MM.1S (cell line): ENCODE measurements at regions not wholly inside any gene's neighbourhood (a gene's known extent, or its start where the extent isn't known, plus 50 kb on each side); places are given as distances from the start of the nearest gene placed in this dataset.

Experiments used
- DNase-seq: peaks from one replicate; pipeline ENCODE4 v3.0.0-alpha.2; 2015
- H2AFZ ChIP-seq: fragments of 300-600 bp; sonication (generic); 2 replicates; pipeline ENCODE4 v1.6.0; 2016; ENCODE audit warnings: antibody characterized with exemption, low read length
- H3F3A ChIP-seq: fragments of 300-600 bp; sonication (generic); 2 replicates; pipeline ENCODE4 v1.6.1; 2016; ENCODE audit warnings: mild to moderate bottlenecking, antibody characterized with exemption, low read length, moderate library complexity, mixed read lengths; ENCODE audit not compliant: insufficient read depth
- H3K27ac ChIP-seq: fragments of 300-600 bp; sonication (generic); 2 replicates; pipeline ENCODE4 v1.5.1; 2016; ENCODE audit warnings: mild to moderate bottlenecking, low read length
- H3K27me3 ChIP-seq: fragments of 300-600 bp; sonication (generic); replicated peaks from 2 replicates; pipeline ENCODE4 v1.6.0; 2016; ENCODE audit warnings: low read length; ENCODE audit not compliant: insufficient read depth
- H3K36me3 ChIP-seq: fragments of 300-600 bp; sonication (generic); replicated peaks from 2 replicates; pipeline ENCODE4 v1.6.1; 2016; ENCODE audit warnings: mild to moderate bottlenecking, low read length, mixed read lengths; ENCODE audit not compliant: insufficient read depth
- H3K4me1 ChIP-seq: fragments of 300-600 bp; sonication (generic); 2 replicates; pipeline ENCODE4 v1.6.1; 2016; ENCODE audit warnings: low read length, mixed read lengths
- H3K4me2 ChIP-seq: fragments of 300-600 bp; sonication (generic); 2 replicates; pipeline ENCODE4 v1.6.0; 2016; ENCODE audit warnings: low read depth, low read length
- H3K4me3 ChIP-seq: fragments of 300-600 bp; sonication (generic); 2 replicates; pipeline ENCODE4 v1.5.1; 2016; ENCODE audit warnings: low read length, mixed read lengths
- H3K79me2 ChIP-seq: fragments of 300-600 bp; sonication (generic); 2 replicates; pipeline ENCODE4 v1.6.1; 2016; ENCODE audit warnings: mixed run types, low read length, mixed read lengths
- H3K9ac ChIP-seq: fragments of 300-600 bp; sonication (generic); 2 replicates; pipeline ENCODE4 v1.6.1; 2016; ENCODE audit warnings: low read length, mixed read lengths
- H3K9me2 ChIP-seq: fragments of 300-600 bp; sonication (generic); replicated peaks from 2 replicates; pipeline ENCODE4 v1.6.1; 2016; ENCODE audit warnings: mild to moderate bottlenecking, low read length, mixed read lengths; ENCODE audit not compliant: insufficient read depth
- H3K9me3 ChIP-seq: fragments of 300-600 bp; sonication (generic); replicated peaks from 2 replicates; pipeline ENCODE4 v1.6.1; 2016; ENCODE audit warnings: mild to moderate bottlenecking, low read length, mixed read lengths; ENCODE audit not compliant: insufficient read depth
- H4K20me1 ChIP-seq: fragments of 300-600 bp; sonication (generic); 2 replicates; pipeline ENCODE4 v1.6.1; 2016; ENCODE audit warnings: mild to moderate bottlenecking, low read length, moderate library complexity, mixed read lengths; ENCODE audit not compliant: insufficient read depth
- EZH2 ChIP-seq: fragments of 300-600 bp; sonication (generic); optimal IDR thresholded peaks from 2 replicates; pipeline ENCODE3; 2017; ENCODE audit warnings: low read depth, mild to moderate bottlenecking, antibody characterized with exemption, low read length, mixed read lengths
- EZH2phosphoT487 ChIP-seq: fragments of 300-600 bp; sonication (generic); IDR thresholded peaks from 2 replicates; pipeline ENCODE4 v1.6.1; 2018; ENCODE audit warnings: antibody characterized with exemption, low read length
- TF ChIP-seq, protein P1 (sequence below): fragments of 300-600 bp; sonication (generic); IDR thresholded peaks from 2 replicates; pipeline ENCODE4 v1.5.1; 2016; ENCODE audit warnings: antibody characterized with exemption, low read length, mixed read lengths

DNA sequence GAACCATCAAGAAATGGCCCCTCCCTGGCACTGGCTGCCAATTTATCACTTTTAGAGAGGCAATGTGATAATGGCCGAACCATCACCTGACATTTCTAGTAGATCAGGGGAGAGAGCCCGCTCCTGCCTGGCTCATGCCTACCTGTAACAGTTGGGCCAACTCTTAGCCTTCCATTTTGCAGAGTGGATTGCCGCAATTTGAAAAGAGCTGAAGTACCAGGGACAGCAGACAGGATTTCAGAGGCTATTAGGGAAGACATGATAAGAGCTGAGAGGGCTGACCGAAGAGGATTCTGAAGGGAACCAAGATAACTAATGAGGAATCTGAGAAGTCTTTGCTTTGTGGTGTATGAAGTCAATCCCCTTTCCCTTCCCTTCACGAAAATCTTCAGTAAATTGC lies 121.2 kb upstream of the ANKRD28 start:
- H3K79me2 ChIP-seq, result no peaks in the 10 kb centered on the region
- H3K4me2 ChIP-seq, result no peak overlapping the region
- no peaks in the 10 kb centered on the region for H3K4me1 ChIP-seq
- H3K9me2 ChIP-seq, result no peaks in the 10 kb centered on the region
- no peaks in the 10 kb centered on the region for H4K20me1 ChIP-seq
- no peaks in the 10 kb centered on the region for H3F3A ChIP-seq
- H3K27ac ChIP-seq, result no peak overlapping the region
- no peaks in the 10 kb centered on the region for H3K27me3 ChIP-seq
- TF ChIP-seq, protein P1, sequence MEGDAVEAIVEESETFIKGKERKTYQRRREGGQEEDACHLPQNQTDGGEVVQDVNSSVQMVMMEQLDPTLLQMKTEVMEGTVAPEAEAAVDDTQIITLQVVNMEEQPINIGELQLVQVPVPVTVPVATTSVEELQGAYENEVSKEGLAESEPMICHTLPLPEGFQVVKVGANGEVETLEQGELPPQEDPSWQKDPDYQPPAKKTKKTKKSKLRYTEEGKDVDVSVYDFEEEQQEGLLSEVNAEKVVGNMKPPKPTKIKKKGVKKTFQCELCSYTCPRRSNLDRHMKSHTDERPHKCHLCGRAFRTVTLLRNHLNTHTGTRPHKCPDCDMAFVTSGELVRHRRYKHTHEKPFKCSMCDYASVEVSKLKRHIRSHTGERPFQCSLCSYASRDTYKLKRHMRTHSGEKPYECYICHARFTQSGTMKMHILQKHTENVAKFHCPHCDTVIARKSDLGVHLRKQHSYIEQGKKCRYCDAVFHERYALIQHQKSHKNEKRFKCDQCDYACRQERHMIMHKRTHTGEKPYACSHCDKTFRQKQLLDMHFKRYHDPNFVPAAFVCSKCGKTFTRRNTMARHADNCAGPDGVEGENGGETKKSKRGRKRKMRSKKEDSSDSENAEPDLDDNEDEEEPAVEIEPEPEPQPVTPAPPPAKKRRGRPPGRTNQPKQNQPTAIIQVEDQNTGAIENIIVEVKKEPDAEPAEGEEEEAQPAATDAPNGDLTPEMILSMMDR, result no peak
- TF ChIP-seq EZH2, result no peak
- TF ChIP-seq EZH2phosphoT487, result no peak
- H3K4me3 ChIP-seq, result no peak overlapping the region
- no peak overlapping the region for H2AFZ ChIP-seq
- no peaks in the 10 kb centered on the region for H3K36me3 ChIP-seq
- no peaks in the 10 kb centered on the region for H3K9me3 ChIP-seq
- no peak overlapping the region for H3K9ac ChIP-seq
- no peak for DNase-seq

DNA sequence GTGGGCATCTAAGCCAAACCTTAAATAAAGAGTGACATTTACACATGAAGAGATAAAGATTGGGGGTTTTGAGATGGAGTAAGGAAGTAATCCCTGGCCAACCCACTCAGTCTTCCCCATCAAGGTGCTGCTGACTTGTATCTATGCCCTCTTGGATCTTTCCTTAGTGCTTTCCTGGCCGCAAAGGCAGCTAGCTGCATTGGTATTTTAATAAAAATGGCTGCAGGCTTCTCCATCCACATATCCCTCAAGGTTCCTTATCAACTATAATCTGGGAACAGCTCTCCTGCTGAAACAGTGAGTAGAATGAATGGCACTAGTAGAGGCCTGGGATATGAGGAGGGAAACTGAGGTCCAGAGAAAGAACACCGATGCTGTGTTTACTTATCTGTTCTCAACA lies 122.2 kb upstream of the ANKRD28 start:
- no peak overlapping the region for H3K4me3 ChIP-seq
- no peaks in the 10 kb centered on the region for H4K20me1 ChIP-seq
- H3K9me2 ChIP-seq, result no peaks in the 10 kb centered on the region
- no peaks in the 10 kb centered on the region for H3K79me2 ChIP-seq
- DNase-seq, result no peak
- H3K36me3 ChIP-seq, result no peaks in the 10 kb centered on the region
- H3K9ac ChIP-seq, result no peak overlapping the region
- no peaks in the 10 kb centered on the region for H3K9me3 ChIP-seq
- H3K4me1 ChIP-seq, result no peaks in the 10 kb centered on the region
- TF ChIP-seq EZH2phosphoT487 (no peak), EZH2 (no peak)
- TF ChIP-seq, protein P1, result no peak
- no peak overlapping the region for H3K27ac ChIP-seq
- H3F3A ChIP-seq, result no peaks in the 10 kb centered on the region
- H3K4me2 ChIP-seq, result no peak overlapping the region
- H2AFZ ChIP-seq, result no peak overlapping the region
- H3K27me3 ChIP-seq, result no peaks in the 10 kb centered on the region

DNA sequence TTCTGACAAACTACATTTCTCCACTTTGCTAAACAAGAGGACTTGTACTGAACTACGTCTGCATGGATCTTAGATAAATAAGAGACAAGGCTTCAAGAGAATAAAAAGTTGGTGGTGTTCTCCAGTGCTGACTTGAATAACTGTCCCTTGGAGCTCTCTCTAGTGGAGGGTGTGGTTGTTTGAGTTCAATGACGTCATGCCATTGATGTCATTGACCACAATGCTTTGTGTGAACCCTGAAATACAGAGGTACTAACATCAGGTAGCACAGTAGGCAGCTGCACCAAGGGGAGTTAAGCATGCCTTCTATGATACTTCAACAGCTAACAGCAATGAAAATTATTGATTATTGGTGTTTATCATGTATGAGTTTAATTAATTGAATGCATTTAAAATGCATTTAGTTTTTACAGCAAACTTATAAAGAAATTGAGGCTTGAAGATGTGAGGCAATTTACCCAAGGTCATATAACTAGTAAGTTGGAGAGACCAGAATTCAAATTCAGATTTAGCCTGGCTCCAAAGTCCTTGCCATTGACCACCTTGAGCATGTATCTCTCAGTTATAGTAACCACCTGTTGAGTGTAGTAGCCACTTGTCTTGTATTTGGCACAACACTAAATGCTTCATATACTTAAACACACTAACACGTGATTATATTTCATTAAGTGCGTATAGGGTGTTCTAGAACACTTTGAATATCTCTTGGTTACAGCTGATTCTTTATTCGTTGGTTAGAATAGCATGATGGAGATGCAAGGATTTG lies 126.0 kb upstream of the ANKRD28 start:
- Histone ChIP-seq H3K9ac (no peak overlapping the region), H3F3A (no peaks in the 10 kb centered on the region), H3K79me2 (no peaks in the 10 kb centered on the region), H3K36me3 (no peaks in the 10 kb centered on the region), H3K4me3 (no peak overlapping the region), H3K9me3 (no peaks in the 10 kb centered on the region), H3K4me2 (no peak overlapping the region), H3K4me1 (no peaks in the 10 kb centered on the region), H3K27me3 (no peaks in the 10 kb centered on the region), H3K9me2 (no peaks in the 10 kb centered on the region), H4K20me1 (no peaks in the 10 kb centered on the region), H3K27ac (no peak overlapping the region), H2AFZ (no peak overlapping the region)
- no peak for DNase-seq
- TF ChIP-seq, protein P1, result no peak
- no peak for TF ChIP-seq EZH2phosphoT487
- no peak for TF ChIP-seq EZH2
